Loucy (cell line): ENCODE measurements at regions not wholly inside any gene's neighbourhood (a gene's known extent, or its start where the extent isn't known, plus 50 kb on each side); places are given as distances from the start of the nearest gene placed in this dataset.

ENCODE experiments used
- H2AFZ ChIP-seq: fragments of 200-600 bp; sonication (generic); 2 replicates; pipeline ENCODE4 v1.6.0; 2016; ENCODE audit warnings: antibody characterized with exemption, mild to moderate bottlenecking, low read length, moderate library complexity
- H3F3A ChIP-seq: fragments of 200-600 bp; 2 replicates; pipeline ENCODE4 v1.6.0; 2016; ENCODE audit warnings: antibody characterized with exemption, low read depth, mild to moderate bottlenecking
- H3K27me3 ChIP-seq: fragments of 200-600 bp; sonication (generic); 2 replicates; pipeline ENCODE4 v1.6.1; 2014; ENCODE audit warnings: low read length, mild to moderate bottlenecking; ENCODE audit not compliant: insufficient read depth, poor library complexity, severe bottlenecking
- H3K36me3 ChIP-seq: fragments of 200-600 bp; sonication (generic); 2 replicates; pipeline ENCODE4 v1.6.1; 2016; ENCODE audit warnings: low read length; ENCODE audit not compliant: insufficient read depth
- H3K4me1 ChIP-seq: fragments of 200-600 bp; sonication (generic); 2 replicates; pipeline ENCODE4 v1.5.1; 2014; ENCODE audit warnings: low read length, mild to moderate bottlenecking; ENCODE audit not compliant: insufficient read depth, poor library complexity, severe bottlenecking
- H3K4me2 ChIP-seq: fragments of 200-600 bp; sonication (generic); 2 replicates; pipeline ENCODE4 v1.6.0; 2014; ENCODE audit warnings: antibody characterized with exemption, low read length, low read depth, mild to moderate bottlenecking; ENCODE audit not compliant: poor library complexity, severe bottlenecking
- H3K4me3 ChIP-seq: fragments of 200-600 bp; sonication (generic); 2 replicates; pipeline ENCODE4 v1.5.1; 2014; ENCODE audit warnings: low read length, mild to moderate bottlenecking, mixed read lengths; ENCODE audit not compliant: poor library complexity, severe bottlenecking
- H3K79me2 ChIP-seq: fragments of 200-600 bp; sonication (generic); 2 replicates; pipeline ENCODE4 v1.6.1; 2014; ENCODE audit warnings: low read length; ENCODE audit not compliant: insufficient read depth
- H3K9ac ChIP-seq: fragments of 200-600 bp; sonication (generic); 2 replicates; pipeline ENCODE4 v1.6.0; 2014; ENCODE audit warnings: mild to moderate bottlenecking, low read depth, low read length, moderate library complexity; ENCODE audit not compliant: poor library complexity, severe bottlenecking
- H3K9me2 ChIP-seq: fragments of 200-600 bp; sonication (generic); replicated peaks from 2 replicates; pipeline ENCODE4 v1.6.1; 2016; ENCODE audit warnings: low read depth, low read length, mixed read lengths
- H3K9me3 ChIP-seq: fragments of 200-600 bp; sonication (generic); 2 replicates; pipeline ENCODE4 v1.6.1; 2014; ENCODE audit warnings: mild to moderate bottlenecking, antibody characterized with exemption, low read length, low read depth; ENCODE audit not compliant: insufficient read depth
- H4K20me1 ChIP-seq: fragments of 200-600 bp; sonication (generic); 2 replicates; pipeline ENCODE4 v1.6.0; 2014; ENCODE audit warnings: antibody characterized with exemption, low read length, mild to moderate bottlenecking; ENCODE audit not compliant: insufficient read depth, poor library complexity, severe bottlenecking
- CTCF ChIP-seq: fragments of 200-600 bp; sonication (generic); conservative IDR thresholded peaks from 2 replicates; pipeline ENCODE4 v1.5.1; 2014; ENCODE audit warnings: mild to moderate bottlenecking, antibody characterized with exemption, low read length
- EZH2phosphoT487 ChIP-seq: fragments of 200-600 bp; IDR thresholded peaks from 2 replicates; pipeline ENCODE4 v1.6.1; 2018; ENCODE audit warnings: antibody characterized with exemption, mild to moderate bottlenecking, moderate library complexity, borderline replicate concordance

DNA sequence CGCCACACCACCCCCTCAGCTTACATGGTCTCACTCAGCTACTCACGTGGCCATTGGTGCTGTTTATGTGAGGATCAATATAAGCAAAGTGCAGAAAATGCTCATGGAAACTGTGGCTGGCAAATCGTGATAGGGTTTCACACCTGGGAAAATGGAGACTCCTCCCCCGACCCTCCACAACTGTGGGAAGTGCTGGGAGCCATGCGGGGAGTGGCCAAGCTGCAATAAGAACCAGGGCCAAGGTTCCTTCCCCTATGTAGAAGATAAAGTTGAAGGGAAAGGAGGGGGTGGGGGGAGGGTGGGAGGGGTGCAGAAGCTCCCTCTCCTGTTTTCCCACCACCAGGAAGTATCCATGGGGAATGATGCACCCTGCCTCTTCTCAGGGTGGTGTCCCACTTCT, 145.5 kb upstream of the MAMLD1 start:
- Histone ChIP-seq H3K9ac (no peak overlapping the region), H3F3A (no peaks in the 10 kb centered on the region), H2AFZ (no peak overlapping the region), H3K79me2 (no peaks in the 10 kb centered on the region), H4K20me1 (no peaks in the 10 kb centered on the region), H3K4me2 (no peak overlapping the region), H3K4me3 (no peak overlapping the region), H3K27me3 (no peaks in the 10 kb centered on the region), H3K36me3 (no peaks in the 10 kb centered on the region), H3K9me2 (no peaks in the 10 kb centered on the region), H3K4me1 (peaks cover 8% of the 10 kb centered on the region), H3K9me3 (no peaks in the 10 kb centered on the region)
- TF ChIP-seq EZH2phosphoT487 (no peak), CTCF (no peak)

DNA sequence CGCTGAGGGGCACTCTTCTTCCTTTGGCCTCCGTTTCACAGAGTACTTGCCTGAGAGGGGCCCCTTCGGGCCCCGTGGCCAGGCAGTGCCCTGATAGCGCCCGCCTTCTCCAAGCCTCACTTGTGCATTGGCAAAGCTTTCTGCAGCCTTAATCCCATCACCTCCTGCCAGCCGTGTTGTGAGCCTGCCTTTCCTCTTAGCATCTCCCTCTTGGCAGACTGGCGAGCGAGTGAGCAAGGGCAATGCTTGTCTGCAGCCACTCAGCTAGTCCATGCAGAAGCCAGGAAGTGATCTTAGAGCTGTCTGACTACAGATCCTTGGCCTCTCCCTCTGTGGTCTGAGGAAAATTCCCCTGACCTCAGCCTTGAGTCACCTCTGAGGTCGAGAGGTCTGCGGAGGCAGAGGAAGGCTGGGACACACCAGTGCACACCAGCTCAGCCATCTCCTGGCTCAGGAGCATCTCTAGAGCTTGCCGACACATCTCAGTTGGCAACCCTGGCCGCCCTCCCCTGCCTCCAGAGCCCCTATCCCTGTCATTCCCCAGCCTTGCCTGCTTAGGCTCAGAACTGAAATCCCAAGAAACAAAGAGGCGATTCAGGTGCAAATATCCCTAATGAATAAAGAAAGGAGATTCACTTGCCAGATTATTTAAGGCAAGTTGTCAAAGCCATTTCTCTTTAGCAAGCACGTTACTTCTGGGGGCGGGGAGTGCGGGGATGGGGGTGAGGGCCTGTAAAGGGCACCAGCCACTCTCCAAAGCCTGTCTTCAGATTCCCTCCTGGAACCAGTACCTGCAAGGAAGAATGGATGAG, 143.5 kb upstream of the MAMLD1 start:
- Histone ChIP-seq H3K27me3 (no peaks in the 10 kb centered on the region), H3K9ac (no peak overlapping the region), H3K9me3 (no peaks in the 10 kb centered on the region), H3K9me2 (no peaks in the 10 kb centered on the region), H3K36me3 (no peaks in the 10 kb centered on the region), H3K4me1 (peaks cover 9% of the 10 kb centered on the region), H2AFZ (no peak overlapping the region), H3K4me3 (no peak overlapping the region), H3K79me2 (no peaks in the 10 kb centered on the region), H3F3A (no peaks in the 10 kb centered on the region), H3K4me2 (no peak overlapping the region), H4K20me1 (no peaks in the 10 kb centered on the region)
- TF ChIP-seq EZH2phosphoT487 (no peak), CTCF (no peak)

DNA sequence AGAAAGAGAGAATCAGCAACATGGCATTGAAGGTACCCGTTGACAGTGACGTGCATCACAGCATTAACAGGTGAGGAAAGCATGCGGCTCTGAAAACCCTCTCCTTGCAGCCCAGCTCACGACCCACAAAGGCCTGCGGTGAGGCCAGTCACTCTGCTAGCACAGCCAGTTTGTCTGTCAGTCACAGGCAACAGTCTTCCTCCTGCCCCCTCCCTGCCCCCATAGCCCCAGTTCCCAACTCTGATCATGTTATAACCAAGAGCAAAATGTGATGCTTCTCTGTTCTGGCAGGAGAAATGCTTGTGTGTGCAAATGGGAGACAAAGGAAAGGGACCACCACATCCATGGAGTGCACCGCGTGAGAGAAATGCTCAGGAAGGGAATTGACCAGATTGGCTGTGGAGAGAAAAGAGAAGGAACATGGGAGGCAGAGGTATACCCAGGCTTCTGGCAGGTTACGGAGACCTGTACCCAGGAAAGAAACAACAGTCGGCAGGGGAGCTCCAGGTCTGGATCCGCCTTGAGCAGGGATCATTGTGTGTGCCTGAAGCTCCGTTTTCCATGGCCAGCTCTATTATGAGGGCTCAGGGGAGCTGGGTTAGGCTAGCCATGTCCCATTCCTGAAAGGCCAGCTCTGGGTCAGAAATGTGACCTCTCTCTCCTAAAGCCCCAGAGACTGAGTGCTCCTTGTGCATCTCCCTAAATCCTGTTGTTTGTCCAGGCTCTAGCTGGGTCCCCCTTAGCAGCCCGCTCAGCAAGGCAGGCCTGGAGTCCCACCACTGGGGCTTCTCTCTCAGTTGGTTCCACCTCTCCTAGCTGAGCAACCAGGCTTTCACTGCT, 139.7 kb upstream of the MAMLD1 start:
- Histone ChIP-seq H2AFZ (no peak overlapping the region), H3K4me2 (no peak overlapping the region), H3K4me3 (no peak overlapping the region), H3K9ac (no peak overlapping the region), H4K20me1 (no peaks in the 10 kb centered on the region), H3K9me3 (no peaks in the 10 kb centered on the region), H3K27me3 (no peaks in the 10 kb centered on the region), H3K4me1 (peaks cover 41% of the 10 kb centered on the region), H3F3A (no peaks in the 10 kb centered on the region), H3K79me2 (no peaks in the 10 kb centered on the region), H3K36me3 (no peaks in the 10 kb centered on the region), H3K9me2 (no peaks in the 10 kb centered on the region)
- TF ChIP-seq EZH2phosphoT487, result no peak
- TF ChIP-seq CTCF, result no peak
